Loucy (cell line): ENCODE measurements at regions not wholly inside any gene's neighbourhood (a gene's known extent, or its start where the extent isn't known, plus 50 kb on each side); places are given as distances from the start of the nearest gene placed in this dataset.

ENCODE experiments used
- H2AFZ ChIP-seq: fragments of 200-600 bp; sonication (generic); 2 replicates; pipeline ENCODE4 v1.6.0; 2016; ENCODE audit warnings: antibody characterized with exemption, mild to moderate bottlenecking, low read length, moderate library complexity
- H3F3A ChIP-seq: fragments of 200-600 bp; 2 replicates; pipeline ENCODE4 v1.6.0; 2016; ENCODE audit warnings: antibody characterized with exemption, low read depth, mild to moderate bottlenecking
- H3K27me3 ChIP-seq: fragments of 200-600 bp; sonication (generic); 2 replicates; pipeline ENCODE4 v1.6.1; 2014; ENCODE audit warnings: low read length, mild to moderate bottlenecking; ENCODE audit not compliant: insufficient read depth, poor library complexity, severe bottlenecking
- H3K36me3 ChIP-seq: fragments of 200-600 bp; sonication (generic); 2 replicates; pipeline ENCODE4 v1.6.1; 2016; ENCODE audit warnings: low read length; ENCODE audit not compliant: insufficient read depth
- H3K4me1 ChIP-seq: fragments of 200-600 bp; sonication (generic); 2 replicates; pipeline ENCODE4 v1.5.1; 2014; ENCODE audit warnings: low read length, mild to moderate bottlenecking; ENCODE audit not compliant: insufficient read depth, poor library complexity, severe bottlenecking
- H3K4me2 ChIP-seq: fragments of 200-600 bp; sonication (generic); 2 replicates; pipeline ENCODE4 v1.6.0; 2014; ENCODE audit warnings: antibody characterized with exemption, low read length, low read depth, mild to moderate bottlenecking; ENCODE audit not compliant: poor library complexity, severe bottlenecking
- H3K4me3 ChIP-seq: fragments of 200-600 bp; sonication (generic); 2 replicates; pipeline ENCODE4 v1.5.1; 2014; ENCODE audit warnings: low read length, mild to moderate bottlenecking, mixed read lengths; ENCODE audit not compliant: poor library complexity, severe bottlenecking
- H3K79me2 ChIP-seq: fragments of 200-600 bp; sonication (generic); 2 replicates; pipeline ENCODE4 v1.6.1; 2014; ENCODE audit warnings: low read length; ENCODE audit not compliant: insufficient read depth
- H3K9ac ChIP-seq: fragments of 200-600 bp; sonication (generic); 2 replicates; pipeline ENCODE4 v1.6.0; 2014; ENCODE audit warnings: mild to moderate bottlenecking, low read depth, low read length, moderate library complexity; ENCODE audit not compliant: poor library complexity, severe bottlenecking
- H3K9me2 ChIP-seq: fragments of 200-600 bp; sonication (generic); replicated peaks from 2 replicates; pipeline ENCODE4 v1.6.1; 2016; ENCODE audit warnings: low read depth, low read length, mixed read lengths
- H3K9me3 ChIP-seq: fragments of 200-600 bp; sonication (generic); 2 replicates; pipeline ENCODE4 v1.6.1; 2014; ENCODE audit warnings: mild to moderate bottlenecking, antibody characterized with exemption, low read length, low read depth; ENCODE audit not compliant: insufficient read depth
- H4K20me1 ChIP-seq: fragments of 200-600 bp; sonication (generic); 2 replicates; pipeline ENCODE4 v1.6.0; 2014; ENCODE audit warnings: antibody characterized with exemption, low read length, mild to moderate bottlenecking; ENCODE audit not compliant: insufficient read depth, poor library complexity, severe bottlenecking
- CTCF ChIP-seq: fragments of 200-600 bp; sonication (generic); conservative IDR thresholded peaks from 2 replicates; pipeline ENCODE4 v1.5.1; 2014; ENCODE audit warnings: mild to moderate bottlenecking, antibody characterized with exemption, low read length
- EZH2phosphoT487 ChIP-seq: fragments of 200-600 bp; IDR thresholded peaks from 2 replicates; pipeline ENCODE4 v1.6.1; 2018; ENCODE audit warnings: antibody characterized with exemption, mild to moderate bottlenecking, moderate library complexity, borderline replicate concordance

GRCh38 chr13:76677043-76677442 is 209.2 kb downstream of the KCTD12 start:
- H3K4me3 ChIP-seq: no peak overlapping the region
- H3K9me3 ChIP-seq: no peaks in the 10 kb centered on the region
- no peaks in the 10 kb centered on the region for H3F3A ChIP-seq
- H2AFZ ChIP-seq: no peak overlapping the region
- H3K4me2 ChIP-seq: no peak overlapping the region
- H3K4me1 ChIP-seq: no peaks in the 10 kb centered on the region
- no peaks in the 10 kb centered on the region for H3K79me2 ChIP-seq
- H3K36me3 ChIP-seq: no peaks in the 10 kb centered on the region
- H3K9ac ChIP-seq: no peak overlapping the region
- TF ChIP-seq EZH2phosphoT487 (no peak), CTCF (no peak)
- H4K20me1 ChIP-seq: no peaks in the 10 kb centered on the region
- no peaks in the 10 kb centered on the region for H3K27me3 ChIP-seq
- no peaks in the 10 kb centered on the region for H3K9me2 ChIP-seq

- Histone ChIP-seq H3K9me2 (no peaks in the 10 kb centered on the region), H3K4me2 (no peak overlapping the region), H3K9ac (no peak overlapping the region), H3F3A (no peaks in the 10 kb centered on the region), H3K9me3 (no peaks in the 10 kb centered on the region), H3K4me3 (no peak overlapping the region), H4K20me1 (no peaks in the 10 kb centered on the region), H3K36me3 (no peaks in the 10 kb centered on the region), H3K27me3 (no peaks in the 10 kb centered on the region), H3K79me2 (no peaks in the 10 kb centered on the region), H2AFZ (no peak overlapping the region), H3K4me1 (no peaks in the 10 kb centered on the region)
- TF ChIP-seq CTCF: no peak
- no peak for TF ChIP-seq EZH2phosphoT487
Observed at GRCh38 chr13:76672420-76672819, 213.8 kb downstream of the KCTD12 start.

- no peaks in the 10 kb centered on the region for H3K36me3 ChIP-seq
- TF ChIP-seq CTCF (no peak), EZH2phosphoT487 (no peak)
Observed at GRCh38 chr13:76668716-76669115, 217.5 kb downstream of the KCTD12 start.

More at GRCh38 chr13:76668716-76669115, 217.5 kb downstream of the KCTD12 start:
- Histone ChIP-seq H3K9ac (no peak overlapping the region), H3K4me1 (no peaks in the 10 kb centered on the region), H3K27me3 (no peaks in the 10 kb centered on the region), H3K9me3 (no peaks in the 10 kb centered on the region), H3K4me3 (no peak overlapping the region), H4K20me1 (no peaks in the 10 kb centered on the region), H3K4me2 (no peak overlapping the region), H3K79me2 (no peaks in the 10 kb centered on the region), H2AFZ (no peak overlapping the region), H3F3A (no peaks in the 10 kb centered on the region), H3K9me2 (no peaks in the 10 kb centered on the region)
